Bone marrow (tissue), 2 donors: ENCODE measurements at regions not wholly inside any gene's neighbourhood (a gene's known extent, or its start where the extent isn't known, plus 50 kb on each side); places are given as distances from the start of the nearest gene placed in this dataset.
"Not testable (repeated sequence)": the region's sequence is repeated elsewhere in the genome, so short reads cannot be mapped to it uniquely, and the experiment has no call there.

Experiments
- DNase-seq, 2 donors: peaks; one replicate each; lab custom pipeline; 2025; lab: John Stamatoyannopoulos, UW

DNA sequence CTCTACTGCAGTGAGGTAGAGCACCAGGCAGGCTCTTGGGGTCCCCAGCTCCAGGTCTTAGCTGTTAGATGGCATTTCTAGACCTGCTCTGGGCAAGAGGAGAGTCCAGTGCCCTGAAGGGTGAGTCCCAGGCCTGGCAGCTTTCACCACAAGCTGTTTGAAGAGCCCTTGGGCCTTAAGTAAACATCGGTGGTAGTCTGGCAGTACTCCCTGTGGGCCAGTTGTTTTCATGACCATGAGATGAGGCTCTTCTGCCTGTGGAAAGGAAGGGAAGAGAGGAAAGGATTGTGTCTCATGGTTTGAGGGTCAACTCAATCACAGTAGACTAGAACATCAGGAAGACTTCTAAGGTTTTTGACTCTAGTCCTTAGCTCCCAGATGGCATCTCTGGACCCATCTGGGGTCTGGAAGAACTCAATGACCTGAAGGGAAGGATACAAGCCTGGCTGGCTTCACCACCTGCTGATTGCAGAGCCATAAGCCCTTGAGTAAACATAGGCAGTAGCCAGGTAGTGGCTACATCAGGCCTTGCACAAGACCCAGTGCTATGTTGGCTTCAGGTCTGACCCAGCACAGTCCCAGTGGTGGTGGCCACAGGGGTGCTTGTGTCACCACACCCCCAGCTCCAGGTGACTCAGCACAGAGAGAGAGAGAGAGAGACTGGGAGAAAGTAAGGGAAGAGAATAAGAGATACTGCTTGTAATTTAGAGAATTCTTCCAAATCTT, 114.3 kb upstream of the PCSK5 start:
- DNase-seq: no peak

DNA sequence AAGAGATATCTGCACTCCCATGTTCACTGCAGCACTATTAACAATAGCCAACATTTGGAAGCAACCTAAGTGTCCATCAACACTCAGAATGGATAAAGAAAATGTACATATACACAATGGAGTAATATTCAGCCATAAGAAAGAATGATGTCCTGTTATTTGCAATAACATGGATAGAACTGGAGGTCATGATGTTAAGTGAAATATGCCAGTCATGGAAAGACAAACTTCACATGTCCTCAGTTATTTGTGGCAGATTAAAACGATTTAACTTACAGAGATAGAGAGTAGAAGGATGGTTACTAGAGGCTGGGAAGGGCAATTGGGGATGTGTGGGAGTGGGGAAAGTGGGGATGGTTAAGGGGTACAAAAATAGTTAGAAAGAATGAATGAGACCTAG, 110.3 kb upstream of the PCSK5 start:
- no peak for DNase-seq

- no peak for DNase-seq
These were observed 102.4 kb upstream of the PCSK5 start for GRCh38 chr9:75788006-75788634.

GRCh38 chr9:75797085-75797580, 93.3 kb upstream of the PCSK5 start:
- DNase-seq: no peak

DNA sequence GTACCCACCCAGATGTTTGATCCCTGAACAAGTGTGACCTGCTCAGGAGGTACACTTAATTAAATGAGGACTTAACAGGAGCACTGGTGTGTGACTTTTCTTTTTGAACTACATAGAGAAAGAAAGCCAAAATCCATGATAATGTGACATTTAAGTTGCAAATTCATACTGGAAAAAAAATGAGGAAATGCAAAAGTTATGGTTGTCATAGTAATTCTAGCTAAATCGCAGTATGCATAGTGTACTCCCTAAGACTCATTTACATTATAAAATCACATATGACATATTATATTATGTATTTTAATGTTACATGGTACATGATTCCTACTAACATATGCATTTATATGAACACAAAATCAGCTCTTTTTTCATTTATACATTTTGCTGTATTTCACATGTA, 92.0 kb upstream of the PCSK5 start:
- DNase-seq: no peak

DNA sequence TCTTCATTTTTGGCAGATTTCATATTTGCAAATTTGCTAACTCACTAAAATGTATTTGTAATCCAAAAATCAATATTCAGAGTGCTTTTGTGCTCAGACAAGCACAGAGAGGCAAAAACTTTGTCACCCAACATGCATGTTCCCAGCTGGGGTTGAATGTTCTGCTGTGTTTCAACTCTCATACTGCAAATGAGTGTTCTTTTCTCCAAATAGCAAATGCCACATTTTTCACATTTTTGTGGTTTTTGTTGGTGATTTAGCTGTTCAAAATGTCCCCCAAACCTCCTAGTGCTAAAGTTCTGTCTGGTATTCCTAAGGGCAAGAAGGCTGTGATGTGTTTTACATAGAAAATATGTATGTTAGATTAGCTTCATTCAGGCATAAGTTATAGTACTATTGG, 87.3 kb upstream of the PCSK5 start:
- no peak for DNase-seq

GRCh38 chr9:75810063-75810462, 80.4 kb upstream of the PCSK5 start:
- DNase-seq: no peak

DNA sequence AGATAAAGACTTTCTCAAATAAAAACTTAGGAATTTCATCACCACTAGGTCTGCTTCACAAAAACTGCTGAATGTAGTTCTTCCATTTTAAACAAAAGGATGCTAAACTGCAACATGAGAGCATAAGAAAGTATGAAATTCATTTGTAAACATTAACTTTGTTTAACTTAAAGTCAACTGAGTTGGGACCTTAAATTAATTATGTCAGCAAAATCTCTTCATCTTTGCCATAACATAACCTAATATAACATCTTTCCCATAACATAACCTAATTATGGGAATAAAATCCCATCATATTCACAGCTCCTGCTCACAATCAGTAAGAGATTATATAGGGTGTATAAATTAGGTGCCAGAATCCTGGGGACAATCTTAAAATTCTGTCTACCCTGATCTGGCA, 78.8 kb upstream of the PCSK5 start:
- DNase-seq: no peak

DNA sequence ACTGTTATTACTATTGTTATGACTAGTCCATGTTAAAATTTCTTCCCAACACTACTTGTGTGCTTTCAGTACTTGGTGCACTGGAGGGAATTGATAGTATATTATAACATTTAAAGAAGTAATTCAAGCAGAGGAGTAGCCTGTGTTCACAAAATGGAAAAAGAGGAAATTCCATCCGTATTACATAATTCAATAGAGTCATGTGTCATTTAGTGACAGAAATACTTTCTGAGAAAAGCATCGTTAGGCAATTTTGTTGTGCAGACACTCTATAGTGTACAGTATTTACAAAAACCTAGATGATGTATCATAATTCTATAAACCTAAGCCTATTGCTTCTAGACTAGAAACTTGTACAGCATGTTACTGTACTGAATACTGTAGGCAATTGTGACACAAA, 78.3 kb upstream of the PCSK5 start:
- DNase-seq: no peak

- DNase-seq: no peak
These were observed 75.8 kb upstream of the PCSK5 start for GRCh38 chr9:75814667-75815066.

- not testable (repeated sequence) for DNase-seq
These were observed 69.9 kb upstream of the PCSK5 start for GRCh38 chr9:75820471-75821115.

DNA sequence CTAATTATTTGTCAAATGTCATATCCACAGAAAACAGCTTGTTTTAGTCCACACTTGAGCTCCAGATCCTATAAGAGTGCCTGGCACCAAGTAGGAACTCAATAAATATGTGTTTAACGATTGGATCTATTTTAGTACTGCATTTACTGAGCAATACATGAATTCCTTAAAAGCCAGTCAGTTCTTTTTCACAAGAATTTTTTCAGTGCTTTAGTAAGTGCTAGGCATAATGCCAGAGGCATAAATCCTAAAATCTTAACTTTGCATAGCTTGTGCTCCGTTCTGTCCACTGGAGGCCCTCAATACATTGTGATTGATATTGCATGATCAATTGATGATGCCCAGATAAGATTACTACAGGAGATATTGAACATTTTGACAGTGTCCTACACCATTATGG, 67.3 kb upstream of the PCSK5 start:
- no peak for DNase-seq

- DNase-seq: no peak
These were observed 65.5 kb upstream of the PCSK5 start for GRCh38 chr9:75824816-75825568.

- no peak for DNase-seq
These were observed 64.2 kb upstream of the PCSK5 start for GRCh38 chr9:75826314-75826713.

DNA sequence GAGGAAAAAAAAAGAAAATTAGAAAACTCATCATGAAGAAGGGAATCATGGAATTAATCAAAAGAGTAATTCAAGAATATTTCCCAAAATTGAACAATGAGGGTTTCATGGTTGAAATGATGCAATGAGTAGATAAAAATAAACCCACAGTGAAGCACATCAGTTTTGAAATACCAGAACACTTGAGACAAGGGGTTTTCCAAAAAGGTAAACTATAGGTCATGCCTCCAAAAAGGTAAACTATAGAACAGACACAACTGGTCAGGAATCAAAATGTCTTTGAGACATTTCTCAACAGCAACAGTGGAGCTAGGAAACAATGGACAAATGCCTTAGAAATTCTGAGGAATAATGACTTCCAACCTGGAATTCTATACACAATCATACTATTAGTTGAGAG, 60.2 kb upstream of the PCSK5 start:
- DNase-seq: no peak

DNA sequence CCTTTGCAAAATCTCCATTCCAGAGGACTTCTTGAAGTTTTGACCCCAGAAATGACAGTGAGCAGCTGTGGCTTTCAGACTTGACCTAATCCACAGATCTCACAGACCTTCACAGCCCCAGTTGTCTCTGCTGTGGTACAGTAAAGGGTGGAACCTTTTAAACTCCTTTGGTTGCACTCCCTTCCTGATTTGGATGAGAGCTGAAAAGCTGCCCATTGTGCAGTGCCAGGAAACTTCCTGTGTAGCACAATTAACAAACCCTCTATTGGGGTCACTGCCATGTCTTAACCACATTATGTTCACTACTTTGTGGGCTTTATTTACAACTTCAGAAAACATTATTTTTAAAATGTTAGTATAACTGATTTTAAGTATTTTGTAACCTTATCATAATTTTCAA, 56.7 kb upstream of the PCSK5 start:
- no peak for DNase-seq

GRCh38 chr9:75834878-75835277, 55.6 kb upstream of the PCSK5 start:
- no peak for DNase-seq
